HG03354 (cell line): ENCODE measurements at regions not wholly inside any gene's neighbourhood (a gene's known extent, or its start where the extent isn't known, plus 50 kb on each side); places are given as distances from the start of the nearest gene placed in this dataset.

Experiments used
- ATAC-seq: cut with Tn5 transposase; IDR thresholded peaks from one replicate; pipeline ENCODE4 v1.9.1; 2021; ENCODE audit warnings: mild to moderate bottlenecking; ENCODE audit not compliant: unreplicated experiment, poor library complexity, severe bottlenecking

- ATAC-seq: no peak
Measured at GRCh38 chr13:105343134-105343806, 1192.2 kb downstream of the EFNB2 start.

DNA sequence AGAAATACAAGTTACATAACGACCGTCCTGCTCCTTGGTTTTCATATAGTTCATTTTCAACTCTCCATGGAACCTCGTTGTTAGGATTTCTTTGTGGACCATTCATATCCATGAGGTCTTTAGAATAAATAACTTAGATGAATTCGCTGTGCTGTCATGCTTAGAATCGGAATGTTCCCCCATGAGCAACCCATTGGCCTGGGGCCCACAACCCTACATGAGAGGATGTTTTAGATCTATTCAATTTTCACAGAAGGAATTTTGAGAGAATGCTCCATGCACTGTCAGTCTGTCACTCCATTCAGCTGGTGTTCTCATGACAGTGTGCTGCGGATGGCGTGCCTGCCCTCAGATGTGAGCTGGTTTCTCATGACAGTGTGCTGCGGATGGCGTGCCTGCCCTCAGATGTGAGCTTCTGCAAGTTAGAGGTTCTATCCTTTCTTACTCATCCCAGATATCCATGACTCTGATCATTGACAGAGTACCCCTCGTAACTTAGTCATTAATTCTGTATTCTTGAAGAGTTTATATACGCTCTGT is 1193.1 kb downstream of the EFNB2 start:
- no peak for ATAC-seq

GRCh38 chr13:105341758-105342157 is 1193.7 kb downstream of the EFNB2 start:
- no peak for ATAC-seq

GRCh38 chr13:105341256-105341655 is 1194.2 kb downstream of the EFNB2 start:
- no peak for ATAC-seq

DNA sequence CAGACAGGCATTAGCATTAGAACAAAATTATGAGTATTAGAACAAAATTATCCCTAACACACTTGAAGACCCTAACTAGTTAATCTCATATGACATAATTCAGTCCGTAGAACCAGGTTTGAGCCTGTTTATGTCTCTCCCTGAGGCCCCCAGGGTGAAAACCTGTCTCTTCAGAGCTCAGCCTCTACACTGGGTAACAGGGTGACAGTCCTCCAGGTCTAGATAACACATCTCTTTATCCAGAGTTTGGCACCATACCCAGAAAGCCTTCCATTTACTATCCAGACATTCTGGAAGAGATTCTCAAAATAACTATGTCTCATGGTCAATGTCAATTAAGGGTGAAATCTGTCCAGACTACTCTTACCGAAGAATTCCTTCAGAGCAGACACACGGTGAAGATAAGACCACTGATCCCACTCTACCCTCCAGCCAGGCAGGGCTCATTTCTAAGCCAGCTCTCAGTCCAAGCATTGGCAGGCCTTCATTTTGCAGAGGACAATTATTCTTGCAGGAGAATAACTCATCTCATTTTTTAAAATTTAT is 1195.3 kb downstream of the EFNB2 start:
- ATAC-seq: no peak

GRCh38 chr13:105338773-105339172 is 1196.7 kb downstream of the EFNB2 start:
- ATAC-seq: no peak

- no peak for ATAC-seq
Measured at GRCh38 chr13:105338006-105338405, 1197.5 kb downstream of the EFNB2 start.

DNA sequence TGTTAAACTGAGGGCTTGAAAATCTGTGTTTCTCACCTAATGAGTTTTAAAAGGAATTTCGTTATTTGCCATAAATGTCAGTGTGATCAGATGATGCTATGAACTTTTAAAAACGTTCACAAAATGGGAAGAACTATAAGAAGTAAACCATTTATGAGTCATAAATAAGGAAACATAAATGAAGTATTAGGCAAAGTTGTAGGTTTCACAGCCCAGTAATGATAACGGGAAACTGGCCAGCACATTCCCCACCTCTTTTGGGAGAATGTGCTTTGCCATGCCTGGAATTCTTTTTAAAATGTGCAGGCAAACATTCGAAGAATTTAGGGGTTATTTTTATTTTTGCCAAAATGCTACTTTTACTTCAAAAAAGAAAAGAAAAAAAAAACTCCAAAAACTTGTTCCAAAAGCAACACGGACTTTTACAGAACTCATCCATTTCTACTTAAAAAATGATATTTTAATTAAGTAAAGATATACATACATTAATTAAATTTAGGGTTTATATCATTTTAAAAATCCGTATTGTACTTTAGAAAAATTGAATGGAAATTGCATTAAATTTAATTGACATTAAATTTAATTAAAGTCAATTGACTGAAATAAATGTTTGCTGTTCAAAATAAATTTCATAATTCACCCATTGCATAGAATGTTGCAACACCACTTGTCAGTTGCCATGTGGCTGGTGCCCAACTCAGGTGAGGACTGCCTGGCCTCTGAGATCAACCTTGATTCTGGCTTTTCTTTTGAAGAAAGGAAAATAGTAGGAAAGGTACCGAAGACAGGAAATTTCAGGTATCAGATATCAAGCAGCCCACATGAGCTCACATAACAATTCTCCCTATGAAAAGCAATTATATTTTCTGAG is 1198.5 kb downstream of the EFNB2 start:
- no peak for ATAC-seq

- no peak for ATAC-seq
Measured at GRCh38 chr13:105334211-105334610, 1201.3 kb downstream of the EFNB2 start.

GRCh38 chr13:105333416-105333815 is 1202.0 kb downstream of the EFNB2 start:
- ATAC-seq: no peak

DNA sequence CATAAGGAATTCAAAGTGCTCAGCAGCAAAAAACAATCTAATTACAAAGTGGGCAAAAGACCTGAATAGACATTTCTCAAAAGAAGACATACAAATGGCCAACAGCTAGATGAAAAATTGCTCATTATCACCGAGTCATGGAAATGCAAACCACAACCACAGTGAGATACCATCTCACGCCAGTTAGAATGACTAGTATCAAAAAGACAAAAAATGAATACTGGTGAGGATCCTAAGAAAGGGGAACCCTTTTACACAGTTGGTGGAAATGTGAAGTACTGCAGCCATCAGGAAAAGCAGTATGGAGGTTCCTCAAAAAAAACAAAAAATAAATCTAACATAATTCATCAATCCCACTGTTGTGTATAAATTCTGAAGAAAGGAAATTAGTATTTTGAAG is 1206.1 kb downstream of the EFNB2 start:
- ATAC-seq: no peak

- ATAC-seq: no peak
Measured at GRCh38 chr13:105328212-105328611, 1207.2 kb downstream of the EFNB2 start.

- ATAC-seq: no peak
Measured at GRCh38 chr13:105327581-105328126, 1207.8 kb downstream of the EFNB2 start.

DNA sequence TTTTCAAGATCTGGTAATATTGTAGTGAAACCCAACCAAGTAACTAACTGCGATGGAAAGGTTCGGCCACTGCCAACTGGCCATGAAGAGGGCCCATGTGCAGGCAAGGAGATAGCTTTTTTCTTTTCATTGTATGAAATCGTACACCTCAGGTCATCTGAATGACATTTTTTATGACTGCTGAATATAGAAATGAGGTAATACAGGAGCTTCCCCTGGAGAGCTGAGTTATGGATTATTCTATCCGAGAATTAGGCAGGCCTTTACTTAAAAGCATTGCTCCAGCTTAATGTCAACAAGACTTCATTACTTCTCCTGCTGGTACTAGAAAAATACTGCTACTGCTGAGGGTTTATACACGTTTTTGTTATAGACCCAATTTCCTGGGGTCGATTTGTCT is 1215.6 kb downstream of the EFNB2 start:
- ATAC-seq: no peak

DNA sequence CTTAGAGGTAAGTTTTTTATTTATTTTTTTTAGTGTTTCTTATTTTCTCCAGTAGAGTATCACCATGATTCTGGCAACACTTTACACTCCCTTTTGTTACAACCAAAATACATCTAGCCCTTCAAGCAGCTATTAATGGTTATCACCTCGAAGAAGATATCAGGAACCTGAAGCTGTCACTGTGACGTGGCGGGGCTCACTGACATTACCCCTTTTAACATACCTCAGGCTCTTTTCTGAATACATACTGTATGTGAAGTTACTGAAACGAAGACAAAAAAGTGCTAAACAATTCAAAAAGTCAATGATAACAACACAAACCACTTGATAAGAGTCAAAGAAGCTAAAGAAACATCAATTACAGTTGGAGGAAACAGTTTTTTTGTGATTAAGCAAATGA is 1218.7 kb downstream of the EFNB2 start:
- ATAC-seq: no peak

- ATAC-seq: no peak
Measured at GRCh38 chr13:105312906-105313305, 1222.6 kb downstream of the EFNB2 start.

DNA sequence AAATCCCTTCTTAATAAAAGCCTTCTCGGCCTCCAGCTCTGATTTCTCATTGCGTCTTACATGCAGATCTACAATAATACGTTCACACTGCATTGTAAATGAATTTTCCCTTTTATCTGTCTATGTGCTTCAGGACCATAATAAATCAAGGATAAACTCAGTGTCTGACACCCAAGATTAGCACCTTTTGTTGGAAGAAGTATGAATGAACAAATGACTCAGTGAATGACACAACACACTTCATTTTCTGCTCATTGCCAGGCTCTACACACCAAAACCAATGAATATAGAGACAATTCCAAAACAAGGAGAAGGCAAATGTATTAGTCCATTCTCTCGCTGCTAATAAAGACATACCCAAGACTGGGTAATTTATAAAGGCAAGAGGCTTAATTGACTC is 1224.4 kb downstream of the EFNB2 start:
- no peak for ATAC-seq

DNA sequence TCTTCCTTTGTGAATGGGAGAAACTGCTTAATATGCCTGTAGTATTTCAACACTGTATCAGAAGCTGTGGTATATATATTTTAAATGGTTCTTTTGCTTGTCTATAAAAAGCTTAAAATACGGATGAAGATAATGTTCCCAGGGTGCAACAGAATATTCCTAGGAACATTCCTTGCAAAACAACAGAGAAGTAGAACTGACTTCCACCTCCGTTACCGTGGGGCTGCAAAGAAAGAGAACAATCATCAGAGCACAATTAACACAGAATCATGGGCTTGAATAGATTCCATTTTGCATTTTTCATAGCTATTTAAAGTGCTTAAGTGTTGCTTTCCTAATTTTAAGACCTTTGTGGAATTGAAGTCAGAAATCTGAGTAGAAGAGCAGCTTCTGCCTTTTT is 1227.7 kb downstream of the EFNB2 start:
- no peak for ATAC-seq

GRCh38 chr13:105297839-105298238 is 1237.6 kb downstream of the EFNB2 start:
- no peak for ATAC-seq

DNA sequence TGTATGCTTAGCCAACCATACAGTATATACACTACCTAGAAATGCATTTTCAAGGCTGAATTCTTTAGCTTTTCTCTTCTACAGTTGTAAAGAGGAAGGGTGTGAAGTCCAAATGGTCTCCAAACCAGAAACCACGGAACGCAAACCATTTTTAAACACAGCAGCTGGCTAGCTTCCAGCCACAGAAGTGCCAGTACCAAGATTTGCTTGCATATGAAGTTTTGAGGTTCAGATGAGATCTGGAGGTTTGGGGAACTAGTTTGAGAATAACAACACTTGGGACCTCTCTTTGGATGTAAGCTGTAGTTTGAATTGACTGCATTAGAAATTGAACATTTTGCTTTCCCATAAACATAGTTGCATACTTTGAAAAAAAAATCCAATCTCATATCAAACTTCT is 1243.5 kb downstream of the EFNB2 start:
- ATAC-seq: no peak
